Neural crest cell (in vitro differentiated cells): ENCODE measurements at regions not wholly inside any gene's neighbourhood (a gene's known extent, or its start where the extent isn't known, plus 50 kb on each side); places are given as distances from the start of the nearest gene placed in this dataset.

Experiments used
- DNase-seq: peaks from one replicate; pipeline ENCODE4 v3.0.0; 2021; ENCODE audit warnings: low read depth, mixed read lengths, low spot score
- H3K27ac Mint-ChIP-seq: one replicate; pipeline ENCODE4 v1.8.0; 2021; ENCODE audit warnings: mild to moderate bottlenecking, mixed read lengths; ENCODE audit not compliant: unreplicated experiment
- H3K27me3 Mint-ChIP-seq: 2 replicates; pipeline ENCODE4 v1.8.0; 2021; ENCODE audit warnings: low read depth, mild to moderate bottlenecking, mixed read lengths
- H3K36me3 Mint-ChIP-seq: 2 replicates; pipeline ENCODE4 v1.8.0; 2021; ENCODE audit warnings: low read depth, mild to moderate bottlenecking, mixed read lengths
- H3K4me1 Mint-ChIP-seq: 2 replicates; pipeline ENCODE4 v1.8.0; 2021; ENCODE audit warnings: mixed read lengths
- H3K4me3 Mint-ChIP-seq: one replicate; pipeline ENCODE4 v1.8.0; 2021; ENCODE audit warnings: mild to moderate bottlenecking, mixed read lengths
- H3K9me3 Mint-ChIP-seq: 2 replicates; pipeline ENCODE4 v1.8.0; 2021; ENCODE audit warnings: mixed read lengths
- TF ChIP-seq, protein P1 (sequence below): fragments of 200-600 bp; sonication (generic); conservative IDR thresholded peaks from 2 replicates; pipeline ENCODE4 v1.5.0; 2021; ENCODE audit warnings: antibody characterized with exemption, mild to moderate bottlenecking

DNA sequence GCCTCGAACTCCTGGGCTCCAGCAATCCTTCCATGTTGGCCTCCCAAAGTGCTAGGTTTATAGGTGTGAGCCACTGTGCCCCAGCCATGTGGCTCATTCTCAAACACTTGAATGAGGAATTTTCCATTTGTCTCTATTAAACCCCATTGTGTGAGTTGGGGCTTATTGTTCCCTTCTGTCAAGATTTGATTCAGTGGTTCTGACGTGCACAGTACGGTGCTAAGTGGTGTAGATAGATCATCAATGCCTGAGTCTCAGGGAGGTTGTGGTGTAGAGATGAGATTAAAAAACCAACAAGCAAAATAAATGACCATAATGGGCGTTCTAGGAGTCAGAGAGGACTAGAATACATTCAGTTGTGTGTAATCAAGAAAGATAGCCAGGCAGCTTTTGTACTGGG, 335.6 kb downstream of the PRL start:
- peaks cover 35% of the 10 kb centered on the region for H3K4me1 Mint-ChIP-seq
- TF ChIP-seq, protein P1, sequence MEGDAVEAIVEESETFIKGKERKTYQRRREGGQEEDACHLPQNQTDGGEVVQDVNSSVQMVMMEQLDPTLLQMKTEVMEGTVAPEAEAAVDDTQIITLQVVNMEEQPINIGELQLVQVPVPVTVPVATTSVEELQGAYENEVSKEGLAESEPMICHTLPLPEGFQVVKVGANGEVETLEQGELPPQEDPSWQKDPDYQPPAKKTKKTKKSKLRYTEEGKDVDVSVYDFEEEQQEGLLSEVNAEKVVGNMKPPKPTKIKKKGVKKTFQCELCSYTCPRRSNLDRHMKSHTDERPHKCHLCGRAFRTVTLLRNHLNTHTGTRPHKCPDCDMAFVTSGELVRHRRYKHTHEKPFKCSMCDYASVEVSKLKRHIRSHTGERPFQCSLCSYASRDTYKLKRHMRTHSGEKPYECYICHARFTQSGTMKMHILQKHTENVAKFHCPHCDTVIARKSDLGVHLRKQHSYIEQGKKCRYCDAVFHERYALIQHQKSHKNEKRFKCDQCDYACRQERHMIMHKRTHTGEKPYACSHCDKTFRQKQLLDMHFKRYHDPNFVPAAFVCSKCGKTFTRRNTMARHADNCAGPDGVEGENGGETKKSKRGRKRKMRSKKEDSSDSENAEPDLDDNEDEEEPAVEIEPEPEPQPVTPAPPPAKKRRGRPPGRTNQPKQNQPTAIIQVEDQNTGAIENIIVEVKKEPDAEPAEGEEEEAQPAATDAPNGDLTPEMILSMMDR, result no peak
- no peaks in the 10 kb centered on the region for H3K27me3 Mint-ChIP-seq
- H3K27ac Mint-ChIP-seq, result no peak overlapping the region
- peaks cover 2% of the 10 kb centered on the region for H3K36me3 Mint-ChIP-seq
- H3K4me3 Mint-ChIP-seq, result no peak overlapping the region
- DNase-seq, result no peak
- peaks cover 3% of the 10 kb centered on the region for H3K9me3 Mint-ChIP-seq

DNA sequence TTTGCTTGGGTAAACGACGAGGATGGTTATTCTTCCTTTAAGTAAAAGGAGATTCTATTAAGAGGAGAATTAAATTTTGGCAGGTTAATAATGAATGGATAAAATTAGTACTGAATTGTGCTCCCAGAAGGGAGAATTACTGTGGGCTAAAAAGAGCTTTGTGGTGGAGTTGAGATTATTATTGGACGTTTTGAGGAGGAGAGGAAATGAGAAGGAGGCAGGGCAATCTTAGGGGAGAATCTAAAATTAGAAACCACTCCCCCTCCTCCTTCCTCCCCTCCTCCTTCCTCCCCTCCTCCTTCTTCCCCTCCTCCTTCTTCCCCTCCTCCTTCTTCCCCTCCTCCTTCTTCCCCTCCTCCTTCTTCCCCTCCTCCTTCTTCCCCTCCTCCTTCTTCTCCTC, 331.8 kb downstream of the PRL start:
- Mint-ChIP-seq H3K9me3 (peaks cover 3% of the 10 kb centered on the region), H3K4me3 (no peak overlapping the region), H3K27ac (no peak overlapping the region), H3K4me1 (peaks cover 32% of the 10 kb centered on the region), H3K36me3 (no peaks in the 10 kb centered on the region), H3K27me3 (no peaks in the 10 kb centered on the region)
- DNase-seq, result no peak
- TF ChIP-seq, protein P1, result no peak

DNA sequence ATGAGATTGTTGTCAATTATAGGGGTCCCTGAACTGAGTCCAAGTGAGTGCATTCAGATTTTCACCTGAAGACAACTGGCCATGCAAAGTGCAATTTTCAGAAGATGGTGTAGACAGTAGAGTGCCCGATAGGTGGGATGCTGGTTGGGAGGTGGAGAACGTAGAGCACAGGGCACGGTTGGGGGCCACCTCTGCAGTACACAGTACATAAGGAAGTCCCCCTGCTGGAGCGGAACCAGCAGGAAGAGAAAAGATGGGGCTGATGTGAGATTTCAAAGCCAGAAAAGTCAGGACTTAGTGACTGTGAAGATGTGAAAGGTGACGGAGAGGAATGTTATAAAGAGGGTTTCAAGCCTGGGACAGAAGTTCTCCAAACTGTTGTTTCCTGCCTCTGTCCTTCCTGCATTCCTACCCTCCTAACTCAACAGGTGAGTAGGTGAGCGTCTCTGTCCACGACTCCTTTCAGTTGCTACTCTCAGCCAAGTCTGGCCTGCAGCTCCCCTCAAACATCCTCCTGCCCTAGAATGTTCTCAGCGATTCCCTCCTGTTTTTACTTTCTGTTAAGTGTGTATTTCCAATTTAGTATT, 330.8 kb downstream of the PRL start:
- Mint-ChIP-seq H3K27ac (no peak overlapping the region), H3K9me3 (peaks cover 3% of the 10 kb centered on the region), H3K4me1 (peaks cover 37% of the 10 kb centered on the region), H3K27me3 (no peaks in the 10 kb centered on the region), H3K36me3 (no peaks in the 10 kb centered on the region), H3K4me3 (no peak overlapping the region)
- DNase-seq, result no peak
- TF ChIP-seq, protein P1, result no peak

DNA sequence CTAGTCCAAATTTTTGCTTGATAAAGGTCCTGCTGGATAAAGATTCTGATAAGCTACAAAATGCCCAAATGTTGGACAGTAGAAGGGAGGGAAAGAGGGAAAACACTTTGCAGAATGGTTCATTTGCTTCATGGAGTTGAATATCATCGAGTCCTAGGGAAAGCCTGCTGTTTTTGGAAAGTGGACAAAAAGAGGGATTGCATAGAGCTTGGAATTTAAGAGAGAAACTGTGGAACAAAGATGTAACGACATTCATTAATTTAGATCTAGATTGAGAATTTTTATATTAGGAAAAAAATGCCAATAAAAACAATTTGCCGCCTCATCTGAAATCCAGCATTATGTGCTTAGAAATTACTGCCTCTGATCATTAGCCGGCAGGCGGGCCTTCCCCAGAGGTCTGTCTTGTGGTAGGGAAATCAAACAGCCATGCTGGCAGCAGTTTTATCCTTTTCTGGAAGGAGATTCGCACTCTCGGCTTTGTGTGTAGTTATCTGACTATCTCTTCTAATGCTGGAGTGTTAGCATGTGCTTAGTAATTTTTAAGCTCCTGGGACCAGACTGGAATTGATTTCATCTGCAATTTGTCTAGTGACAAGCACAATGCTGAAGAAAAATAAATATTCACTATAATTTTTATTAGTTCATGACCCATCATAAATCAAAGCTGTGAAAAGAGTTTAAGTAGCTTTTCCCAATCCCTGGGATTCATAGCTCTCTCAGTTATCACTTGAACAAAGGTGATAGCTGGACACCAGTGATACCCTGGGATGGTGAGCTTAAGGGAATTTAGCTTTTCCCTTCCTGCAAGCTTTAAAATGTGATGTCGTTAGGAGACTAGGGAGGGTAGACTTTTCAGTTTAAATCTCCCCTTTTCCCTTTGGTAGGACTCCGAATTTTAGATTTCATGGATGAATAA, 329.5 kb downstream of the PRL start:
- H3K27ac Mint-ChIP-seq, result no peak overlapping the region
- H3K36me3 Mint-ChIP-seq, result no peaks in the 10 kb centered on the region
- no peaks in the 10 kb centered on the region for H3K27me3 Mint-ChIP-seq
- no peaks in the 10 kb centered on the region for H3K9me3 Mint-ChIP-seq
- H3K4me3 Mint-ChIP-seq, result no peak overlapping the region
- DNase-seq, result no peak
- H3K4me1 Mint-ChIP-seq, result peaks cover 44% of the 10 kb centered on the region
- TF ChIP-seq, protein P1, result no peak

DNA sequence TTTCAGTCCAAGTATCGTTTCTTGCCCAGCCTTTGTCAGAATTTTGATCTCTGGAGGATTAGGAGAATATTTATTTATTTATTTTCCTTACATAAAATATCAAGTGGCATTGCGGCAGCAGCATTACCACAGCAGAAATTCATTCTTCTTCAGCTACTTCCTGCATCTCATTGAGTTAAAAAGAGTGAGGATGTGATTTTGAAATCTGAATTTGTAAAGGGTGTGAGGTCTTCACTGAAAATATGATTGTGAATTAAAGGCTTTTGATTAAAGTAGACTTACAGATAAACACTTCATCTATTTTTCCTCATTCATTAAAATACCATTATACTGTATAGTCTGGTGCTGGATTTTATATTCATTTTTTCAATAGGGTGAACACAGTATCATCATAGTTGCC, 328.4 kb downstream of the PRL start:
- Mint-ChIP-seq H3K4me1 (peaks cover 44% of the 10 kb centered on the region), H3K9me3 (no peaks in the 10 kb centered on the region), H3K27ac (no peak overlapping the region)

More for the DNA sequence above, 328.4 kb downstream of the PRL start:
- Mint-ChIP-seq H3K4me3 (no peak overlapping the region), H3K36me3 (peaks cover 2% of the 10 kb centered on the region), H3K27me3 (no peaks in the 10 kb centered on the region)
- TF ChIP-seq, protein P1, result no peak
- DNase-seq, result no peak
